NCI-H748 treated with DMSO at 0.1 percent for 48 hours (cell line): ENCODE measurements at regions not wholly inside any gene's neighbourhood (a gene's known extent, or its start where the extent isn't known, plus 50 kb on each side); places are given as distances from the start of the nearest gene placed in this dataset.

Experiments used
- DNase-seq: peaks from one replicate; lab custom pipeline; 2025; lab: John Stamatoyannopoulos, UW

GRCh38 chr5:67511911-67512310, 315.3 kb upstream of the CD180 start:
- DNase-seq = no peak

- DNase-seq = no peak
Observed at GRCh38 chr5:67510204-67510603, 313.6 kb upstream of the CD180 start.

- DNase-seq = no peak
Observed at GRCh38 chr5:67509402-67510186, 313.0 kb upstream of the CD180 start.

- no peak for DNase-seq
Observed at GRCh38 chr5:67506241-67506640, 309.6 kb upstream of the CD180 start.

GRCh38 chr5:67502951-67503350, 306.4 kb upstream of the CD180 start:
- no peak for DNase-seq

- no peak for DNase-seq
Observed at GRCh38 chr5:67496051-67496450, 299.5 kb upstream of the CD180 start.

GRCh38 chr5:67495072-67495471, 298.5 kb upstream of the CD180 start:
- no peak for DNase-seq

GRCh38 chr5:67494186-67494855, 297.7 kb upstream of the CD180 start:
- DNase-seq = no peak

GRCh38 chr5:67493676-67494075, 297.1 kb upstream of the CD180 start:
- DNase-seq = peak; percentile 53

GRCh38 chr5:67490543-67491321, 294.1 kb upstream of the CD180 start:
- DNase-seq = no peak

- no peak for DNase-seq
Observed at GRCh38 chr5:67488885-67489284, 292.3 kb upstream of the CD180 start.

GRCh38 chr5:67487862-67488261, 291.3 kb upstream of the CD180 start:
- DNase-seq = no peak

GRCh38 chr5:67483453-67484030, 286.9 kb upstream of the CD180 start:
- DNase-seq = no peak

- no peak for DNase-seq
Observed at GRCh38 chr5:67481362-67481761, 284.8 kb upstream of the CD180 start.

- no peak for DNase-seq
Observed at GRCh38 chr5:67478337-67478736, 281.7 kb upstream of the CD180 start.

- DNase-seq = no peak
Observed at GRCh38 chr5:67476995-67477394, 280.4 kb upstream of the CD180 start.

- no peak for DNase-seq
Observed at GRCh38 chr5:67476531-67476930, 279.9 kb upstream of the CD180 start.

- no peak for DNase-seq
Observed at GRCh38 chr5:67475489-67475888, 278.9 kb upstream of the CD180 start.

GRCh38 chr5:67474597-67475238, 278.1 kb upstream of the CD180 start:
- DNase-seq = no peak

GRCh38 chr5:67467110-67467509, 270.5 kb upstream of the CD180 start:
- DNase-seq = no peak

GRCh38 chr5:67465537-67466207, 269.1 kb upstream of the CD180 start:
- no peak for DNase-seq
